ENCODE measurements at regions not wholly inside any gene's neighbourhood (a gene's known extent, or its start where the extent isn't known, plus 50 kb on each side); places are given as distances from the start of the nearest gene placed in this dataset.
A peak's percentile ranks its signal among the peaks of the same experiment; 100 is the strongest.

GRCh38 chr19:28469544-28469943 is 743.4 kb downstream of the UQCRFS1 start:
- DNase-seq (ENCODE audit: extremely low read depth, low read depth), result no peak
- no peak overlapping the region for H3K4me3 ChIP-seq (replicated peaks; ENCODE audit: low read depth, low read length)

GRCh38 chr19:28468701-28469459 is 744.1 kb downstream of the UQCRFS1 start:
- DNase-seq (ENCODE audit: extremely low read depth, low read depth), result no peak
- no peak for TF ChIP-seq CTCF (IDR thresholded peaks at IDR 0.05; ENCODE audit: low read depth, low read length, missing control alignments)
- H3K4me3 ChIP-seq (replicated peaks; ENCODE audit: low read depth, low read length), result no peak overlapping the region

More at GRCh38 chr19:28469544-28469943, 743.4 kb downstream of the UQCRFS1 start:
- TF ChIP-seq CTCF (IDR thresholded peaks at IDR 0.05; ENCODE audit: low read depth, low read length, missing control alignments), result no peak

- peak; percentile 70 for TF ChIP-seq CTCF (IDR thresholded peaks at IDR 0.05; ENCODE audit: low read depth, low read length, missing control alignments)
- no peak overlapping the region for H3K4me3 ChIP-seq (replicated peaks; ENCODE audit: low read depth, low read length)
- peak; percentile 16 for DNase-seq (ENCODE audit: extremely low read depth, low read depth)
Observed at GRCh38 chr19:28466107-28467045, 746.6 kb downstream of the UQCRFS1 start.

GRCh38 chr19:28465371-28466086 is 747.4 kb downstream of the UQCRFS1 start:
- DNase-seq (ENCODE audit: extremely low read depth, low read depth), result no peak
- TF ChIP-seq CTCF (IDR thresholded peaks at IDR 0.05; ENCODE audit: low read depth, low read length, missing control alignments), result no peak
- no peak overlapping the region for H3K4me3 ChIP-seq (replicated peaks; ENCODE audit: low read depth, low read length)

- no peak overlapping the region for H3K4me3 ChIP-seq (replicated peaks; ENCODE audit: low read depth, low read length)
Observed at GRCh38 chr19:28463493-28464053, 749.4 kb downstream of the UQCRFS1 start.

More at GRCh38 chr19:28463493-28464053, 749.4 kb downstream of the UQCRFS1 start:
- no peak for TF ChIP-seq CTCF (IDR thresholded peaks at IDR 0.05; ENCODE audit: low read depth, low read length, missing control alignments)
- no peak for DNase-seq (ENCODE audit: extremely low read depth, low read depth)
